HFFc6 (cell line): ENCODE measurements at regions not wholly inside any gene's neighbourhood (a gene's known extent, or its start where the extent isn't known, plus 50 kb on each side); places are given as distances from the start of the nearest gene placed in this dataset.
A peak's percentile ranks its signal among the peaks of the same experiment; 100 is the strongest.
"Not testable (repeated sequence)": the region's sequence is repeated elsewhere in the genome, so short reads cannot be mapped to it uniquely, and the experiment has no call there.

Experiments used
- DNase-seq: peaks from one replicate; pipeline ENCODE4 v3.0.0-alpha.2; 2018
- H3K27ac Mint-ChIP-seq: 2 replicates; pipeline ENCODE4 v1.8.0; 2020; ENCODE audit warnings: mild to moderate bottlenecking, mixed read lengths
- H3K27me3 Mint-ChIP-seq: 2 replicates; pipeline ENCODE4 v1.8.0; 2021; ENCODE audit warnings: mild to moderate bottlenecking, moderate library complexity, mixed read lengths; ENCODE audit not compliant: insufficient read depth
- H3K36me3 Mint-ChIP-seq: 2 replicates; pipeline ENCODE4 v1.8.0; 2021; ENCODE audit warnings: low read depth, mixed read lengths
- H3K4me1 Mint-ChIP-seq: 2 replicates; pipeline ENCODE4 v1.8.0; 2020; ENCODE audit warnings: low read depth, mixed read lengths
- H3K4me3 Mint-ChIP-seq: 2 replicates; pipeline ENCODE4 v1.8.0; 2020; ENCODE audit warnings: mild to moderate bottlenecking, moderate library complexity, mixed read lengths
- H3K9me3 Mint-ChIP-seq: 2 replicates; pipeline ENCODE4 v1.8.0; 2020; ENCODE audit warnings: mild to moderate bottlenecking, mixed read lengths
- TF ChIP-seq, protein P1 (sequence below): fragments of 200-600 bp; sonication (generic); IDR thresholded peaks from 2 replicates; pipeline ENCODE4 v1.5.0; 2021; ENCODE audit warnings: antibody characterized with exemption, mild to moderate bottlenecking

DNA sequence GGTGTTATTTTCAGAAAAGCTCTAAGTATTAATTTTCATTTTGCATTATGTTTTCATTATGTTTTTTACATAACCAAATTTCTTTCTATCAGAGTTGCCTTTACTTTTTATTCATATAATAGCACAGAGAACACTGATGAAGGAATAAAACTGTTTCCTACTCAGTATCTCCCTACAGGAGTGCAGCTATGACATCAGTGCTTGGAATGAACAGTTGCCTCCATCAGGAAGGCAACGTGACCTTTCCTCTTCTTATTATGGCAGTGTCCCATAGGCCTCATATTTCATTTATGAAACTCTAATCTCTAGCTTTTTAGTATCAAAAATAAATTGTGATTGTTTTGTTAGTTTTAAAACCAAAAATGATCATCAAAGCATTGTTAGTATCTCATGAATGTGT lies 712.8 kb downstream of the CD109 start:
- H3K4me3 Mint-ChIP-seq, result no peak overlapping the region
- H3K36me3 Mint-ChIP-seq, result no peaks in the 10 kb centered on the region

DNA sequence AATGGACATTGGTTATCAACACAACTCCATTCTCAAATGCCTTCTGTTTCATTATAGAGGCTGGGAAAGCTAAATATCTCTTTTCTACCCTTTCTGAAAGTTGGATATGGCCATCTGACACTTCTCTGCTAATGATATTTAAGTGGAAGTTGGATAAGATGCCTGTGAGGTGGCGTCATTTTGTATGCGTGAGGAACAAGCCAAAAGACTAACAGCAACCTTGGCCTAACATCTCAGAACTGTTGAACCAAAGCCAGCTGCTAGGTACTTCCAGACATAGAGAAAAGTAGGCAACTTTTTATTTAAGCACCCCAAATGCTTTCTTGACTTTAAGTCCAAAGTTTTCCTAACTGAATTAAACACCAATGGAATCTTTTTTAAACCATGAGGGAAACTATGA lies 708.4 kb downstream of the CD109 start:
- no peaks in the 10 kb centered on the region for H3K9me3 Mint-ChIP-seq
- no peaks in the 10 kb centered on the region; the same call in none of the 2 replicates for H3K27me3 Mint-ChIP-seq
- H3K36me3 Mint-ChIP-seq, result no peaks in the 10 kb centered on the region
- no peak overlapping the region for H3K27ac Mint-ChIP-seq
- DNase-seq, result no peak
- H3K4me1 Mint-ChIP-seq, result no peaks in the 10 kb centered on the region
- H3K4me3 Mint-ChIP-seq, result no peak overlapping the region
- TF ChIP-seq, protein P1, sequence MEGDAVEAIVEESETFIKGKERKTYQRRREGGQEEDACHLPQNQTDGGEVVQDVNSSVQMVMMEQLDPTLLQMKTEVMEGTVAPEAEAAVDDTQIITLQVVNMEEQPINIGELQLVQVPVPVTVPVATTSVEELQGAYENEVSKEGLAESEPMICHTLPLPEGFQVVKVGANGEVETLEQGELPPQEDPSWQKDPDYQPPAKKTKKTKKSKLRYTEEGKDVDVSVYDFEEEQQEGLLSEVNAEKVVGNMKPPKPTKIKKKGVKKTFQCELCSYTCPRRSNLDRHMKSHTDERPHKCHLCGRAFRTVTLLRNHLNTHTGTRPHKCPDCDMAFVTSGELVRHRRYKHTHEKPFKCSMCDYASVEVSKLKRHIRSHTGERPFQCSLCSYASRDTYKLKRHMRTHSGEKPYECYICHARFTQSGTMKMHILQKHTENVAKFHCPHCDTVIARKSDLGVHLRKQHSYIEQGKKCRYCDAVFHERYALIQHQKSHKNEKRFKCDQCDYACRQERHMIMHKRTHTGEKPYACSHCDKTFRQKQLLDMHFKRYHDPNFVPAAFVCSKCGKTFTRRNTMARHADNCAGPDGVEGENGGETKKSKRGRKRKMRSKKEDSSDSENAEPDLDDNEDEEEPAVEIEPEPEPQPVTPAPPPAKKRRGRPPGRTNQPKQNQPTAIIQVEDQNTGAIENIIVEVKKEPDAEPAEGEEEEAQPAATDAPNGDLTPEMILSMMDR, result no peak

More for the DNA sequence above, 712.8 kb downstream of the CD109 start:
- Mint-ChIP-seq H3K9me3 (no peaks in the 10 kb centered on the region), H3K27ac (no peak overlapping the region), H3K4me1 (no peaks in the 10 kb centered on the region), H3K27me3 (no peaks in the 10 kb centered on the region; the same call in 1 of the 2 replicates)
- no peak for DNase-seq
- TF ChIP-seq, protein P1, result no peak

DNA sequence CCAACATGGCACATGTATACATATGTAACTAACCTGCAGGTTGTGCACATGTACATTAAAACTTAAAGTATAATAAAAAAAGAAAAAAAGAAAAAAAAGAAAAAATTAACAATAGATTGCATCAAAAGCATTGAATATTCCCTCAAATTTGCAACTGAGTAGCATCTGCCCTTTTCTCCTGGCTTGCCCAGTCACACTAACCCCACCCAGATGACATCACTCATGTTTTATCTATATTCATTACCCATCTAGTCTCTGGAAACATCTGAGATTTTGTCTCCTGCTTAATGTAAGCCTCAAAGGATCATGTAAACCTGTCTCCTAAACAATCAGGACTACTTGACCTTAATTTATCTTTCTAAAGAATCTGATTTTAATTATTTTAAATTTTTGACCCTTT lies 706.8 kb downstream of the CD109 start:
- no peaks in the 10 kb centered on the region for H3K36me3 Mint-ChIP-seq
- H3K4me3 Mint-ChIP-seq, result no peak overlapping the region
- no peak for DNase-seq

DNA sequence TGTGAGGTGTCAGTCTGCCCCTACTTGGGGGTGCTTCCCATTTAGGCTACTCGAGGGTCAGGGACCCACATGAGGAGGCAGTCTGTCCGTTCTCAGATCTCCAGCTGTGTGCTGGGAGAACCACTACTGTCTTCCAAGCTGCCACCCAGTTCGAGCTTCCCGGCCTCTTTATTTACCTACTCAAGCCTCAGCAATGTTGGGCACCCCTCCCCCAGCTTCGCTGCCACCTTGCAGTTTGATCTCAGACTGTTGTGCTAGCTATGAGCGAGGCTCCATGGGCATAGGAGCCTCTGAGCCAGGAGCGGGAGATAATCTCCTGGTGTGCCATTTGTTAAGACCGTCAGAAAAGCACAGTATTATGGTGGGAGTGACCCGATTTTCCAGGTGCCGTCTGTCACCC lies 682.4 kb downstream of the CD109 start:
- not testable (repeated sequence) for H3K27ac Mint-ChIP-seq, H3K4me1 Mint-ChIP-seq, H3K9me3 Mint-ChIP-seq, H3K27me3 Mint-ChIP-seq, H3K36me3 Mint-ChIP-seq, DNase-seq, H3K4me3 Mint-ChIP-seq

More for the DNA sequence above, 706.8 kb downstream of the CD109 start:
- TF ChIP-seq, protein P1, result no peak
- no peak overlapping the region for H3K27ac Mint-ChIP-seq
- H3K9me3 Mint-ChIP-seq, result no peaks in the 10 kb centered on the region
- no peaks in the 10 kb centered on the region for H3K4me1 Mint-ChIP-seq
- no peaks in the 10 kb centered on the region; the same call in none of the 2 replicates for H3K27me3 Mint-ChIP-seq

DNA sequence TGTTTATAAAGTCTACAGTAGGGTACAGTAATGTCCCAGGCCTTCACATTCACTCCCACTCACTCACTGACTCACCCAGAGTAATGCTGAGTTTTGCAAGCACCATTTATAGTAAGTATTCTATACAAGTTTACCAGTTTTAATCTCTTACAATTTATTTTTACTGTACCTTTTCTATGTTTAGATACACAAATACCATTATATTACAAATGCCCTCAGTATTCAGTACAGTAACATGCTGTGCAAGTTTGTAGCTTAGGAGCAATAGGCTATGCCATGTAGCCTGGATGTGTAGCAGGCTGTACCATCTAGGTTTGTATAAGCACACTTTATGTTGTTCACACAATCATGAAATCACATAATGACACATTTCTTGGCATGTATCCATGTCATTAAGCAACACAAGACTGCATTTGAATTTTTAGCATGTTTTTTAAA lies 673.6 kb downstream of the CD109 start:
- peak overlapping the region; percentile 61; the same call in 1 of the 2 replicates for H3K27ac Mint-ChIP-seq
- DNase-seq, result peak; percentile 83
- H3K27me3 Mint-ChIP-seq, result no peaks in the 10 kb centered on the region
- H3K4me1 Mint-ChIP-seq, result peaks cover 42% of the 10 kb centered on the region
- H3K4me3 Mint-ChIP-seq, result no peak overlapping the region
- H3K9me3 Mint-ChIP-seq, result no peaks in the 10 kb centered on the region
- TF ChIP-seq, protein P1, result no peak
- no peaks in the 10 kb centered on the region for H3K36me3 Mint-ChIP-seq

DNA sequence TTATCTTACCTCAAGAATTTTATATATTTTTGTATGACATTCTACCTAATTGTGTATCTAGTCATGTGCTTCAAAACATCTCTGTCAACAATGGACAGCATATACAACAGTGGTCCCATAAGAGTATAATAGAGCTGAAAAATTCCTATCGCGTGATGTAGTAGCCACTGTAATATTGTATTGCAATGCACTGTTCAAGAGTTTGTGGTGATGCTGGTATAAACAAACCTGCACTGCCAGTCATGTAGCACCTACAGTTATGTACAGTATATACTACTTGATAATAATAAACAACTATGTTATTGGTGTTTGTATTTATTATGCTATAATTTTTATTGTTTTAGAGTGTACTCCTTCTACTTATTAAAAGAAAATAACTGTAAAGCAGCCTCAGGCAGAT lies 672.7 kb downstream of the CD109 start:
- Mint-ChIP-seq H3K27ac (no peak overlapping the region), H3K9me3 (no peaks in the 10 kb centered on the region), H3K4me3 (no peak overlapping the region), H3K27me3 (no peaks in the 10 kb centered on the region), H3K36me3 (no peaks in the 10 kb centered on the region), H3K4me1 (peaks cover 42% of the 10 kb centered on the region)
- DNase-seq, result no peak
- TF ChIP-seq, protein P1, result no peak
